Keratinocyte (primary cell): ENCODE measurements at regions not wholly inside any gene's neighbourhood (a gene's known extent, or its start where the extent isn't known, plus 50 kb on each side); places are given as distances from the start of the nearest gene placed in this dataset.

Experiments used
- DNase-seq: peaks from one replicate; pipeline ENCODE4 v3.0.0-alpha.2; 2011; ENCODE audit warnings: low read depth, missing footprints, low spot score
- FAIRE-seq: peaks from 2 replicates; lab custom pipeline; 2011; peaks lifted over from hg19 to GRCh38; lab: Jason Lieb, UNC
- H2AFZ ChIP-seq: 2 replicates; pipeline ENCODE4 v1.6.0; 2012; ENCODE audit warnings: low read length, control low read depth, inconsistent platforms; ENCODE audit not compliant: control insufficient read depth
- H3K27ac ChIP-seq: 2 replicates; pipeline ENCODE4 v1.5.1; 2011; ENCODE audit warnings: low read length; ENCODE audit not compliant: control insufficient read depth, insufficient read depth
- H3K27me3 ChIP-seq: 3 replicates; pipeline ENCODE4 v1.6.0; 2011; ENCODE audit warnings: low read length; ENCODE audit not compliant: control insufficient read depth, insufficient read depth; ENCODE audit errors: extremely low read depth
- H3K36me3 ChIP-seq, 2 experiments: 2 replicates in 1 of 2; 3 replicates in 1 of 2; pipeline ENCODE4 v1.5.1; 2011; ENCODE audit warnings: low read length in 2 of 2, mild to moderate bottlenecking in 1 of 2; ENCODE audit not compliant: control insufficient read depth in 2 of 2, insufficient read depth in 2 of 2; ENCODE audit errors: extremely low read depth in 1 of 2
- H3K4me1 ChIP-seq: 3 replicates; pipeline ENCODE4 v1.5.1; 2011; ENCODE audit warnings: low read length; ENCODE audit not compliant: control insufficient read depth, insufficient read depth; ENCODE audit errors: extremely low read depth
- H3K4me2 ChIP-seq: 3 replicates; pipeline ENCODE4 v1.6.0; 2011; ENCODE audit warnings: low read depth, low read length; ENCODE audit not compliant: control insufficient read depth, insufficient read depth; ENCODE audit errors: extremely low read depth
- H3K4me3 ChIP-seq, 3 experiments: fragments of 200-600 bp in 1 of 3; sonication (generic) in 1 of 3; 2 replicates in 2 of 3; 3 replicates in 1 of 3; pipeline ENCODE4 v1.5.1; 2011 to 2016; ENCODE audit warnings: low read length in 3 of 3, mild to moderate bottlenecking in 3 of 3, control low read depth in 2 of 3, inconsistent platforms in 1 of 3, low read depth in 1 of 3, mixed read lengths in 1 of 3, mixed run types in 1 of 3, moderate library complexity in 1 of 3; ENCODE audit not compliant: control insufficient read depth in 2 of 3, insufficient read depth in 2 of 3; ENCODE audit errors: extremely low read depth in 1 of 3
- H3K79me2 ChIP-seq: 2 replicates; pipeline ENCODE4 v1.6.0; 2012; ENCODE audit warnings: low read length; ENCODE audit not compliant: control insufficient read depth, insufficient read depth
- H3K9ac ChIP-seq: 3 replicates; pipeline ENCODE4 v1.6.0; 2011; ENCODE audit warnings: low read length; ENCODE audit not compliant: control insufficient read depth, insufficient read depth; ENCODE audit errors: extremely low read depth
- H3K9me1 ChIP-seq: 3 replicates; pipeline ENCODE4 v1.6.0; 2011; ENCODE audit warnings: low read length; ENCODE audit not compliant: control insufficient read depth, insufficient read depth; ENCODE audit errors: extremely low read depth
- H3K9me3 ChIP-seq: 2 replicates; pipeline ENCODE4 v1.5.1; 2012; ENCODE audit warnings: low read depth, low read length; ENCODE audit not compliant: control insufficient read depth
- H4K20me1 ChIP-seq: 3 replicates; pipeline ENCODE4 v1.6.0; 2011; ENCODE audit warnings: low read length; ENCODE audit not compliant: control insufficient read depth, insufficient read depth; ENCODE audit errors: extremely low read depth
- CTCF ChIP-seq, 3 experiments: IDR thresholded peaks in 1 of 3; conservative IDR thresholded peaks in 1 of 3; optimal IDR thresholded peaks in 1 of 3; 2 replicates in 2 of 3; 3 replicates in 1 of 3; pipeline versions ENCODE3 to v1.5.1; 2011; ENCODE audit warnings: low read length in 3 of 3, mild to moderate bottlenecking in 3 of 3, moderate library complexity in 2 of 3, control low read depth in 1 of 3, inconsistent platforms in 1 of 3; ENCODE audit not compliant: insufficient read depth in 2 of 3; ENCODE audit errors: extremely low read depth in 1 of 3
- EZH2 ChIP-seq: IDR thresholded peaks from one replicate; pipeline ENCODE4 v1.6.1; 2012; ENCODE audit warnings: inconsistent platforms, mild to moderate bottlenecking, low read length, moderate library complexity
- dilution Hi-C: fragments of 300-500 bp; cut with MboI; formaldehyde crosslinking; loops from one replicate; pipeline ENCODE4 v1.7.0; 2020; ENCODE audit warnings: low sequenced_read_pairs; ENCODE audit not compliant: extremely low pct_ligation_motif_present

DNA sequence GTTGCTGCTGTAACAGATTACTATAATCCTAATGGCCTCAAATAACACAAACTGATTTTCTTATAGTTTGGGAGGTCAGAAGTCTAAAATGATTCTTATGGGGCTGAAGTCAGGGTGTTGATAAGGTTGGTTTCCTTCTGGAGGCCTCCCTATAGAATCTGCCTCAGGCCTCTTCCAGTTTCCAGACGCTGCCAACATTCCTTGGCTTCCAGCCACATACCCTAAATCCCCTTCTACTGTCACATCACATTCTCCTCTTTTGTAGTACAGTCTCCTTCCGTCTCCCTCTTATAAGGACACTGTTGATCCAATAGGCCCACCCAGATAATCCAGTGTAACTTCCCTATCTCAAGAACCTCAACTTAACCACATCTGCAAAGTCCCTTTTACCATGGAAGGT is 145.3 kb upstream of the NCAM2 start:
- Histone ChIP-seq H2AFZ (no peak overlapping the region), H3K9me1 (no peaks in the 10 kb centered on the region), H3K36me3 (no peaks in the 10 kb centered on the region), H3K27ac (no peak overlapping the region), H3K4me1 (no peaks in the 10 kb centered on the region), H3K4me3 (no peak overlapping the region), H3K9ac (no peak overlapping the region), H3K27me3 (no peaks in the 10 kb centered on the region), H3K79me2 (no peaks in the 10 kb centered on the region), H4K20me1 (no peaks in the 10 kb centered on the region), H3K4me2 (no peak overlapping the region), H3K9me3 (no peaks in the 10 kb centered on the region)
- dilution Hi-C loops = no loop called here
- no peak for DNase-seq
- no peak for FAIRE-seq
- no peak for TF ChIP-seq EZH2
- TF ChIP-seq CTCF (optimal IDR thresholded peaks at IDR 0.05 in 1 of 3, IDR thresholded peaks at IDR 0.05 in 1 of 3, conservative IDR thresholded peaks at IDR 0.05 in 1 of 3; ENCODE audit: extremely low read depth in 1 of 3, insufficient read depth in 2 of 3, low read length in 3 of 3) = no peak

DNA sequence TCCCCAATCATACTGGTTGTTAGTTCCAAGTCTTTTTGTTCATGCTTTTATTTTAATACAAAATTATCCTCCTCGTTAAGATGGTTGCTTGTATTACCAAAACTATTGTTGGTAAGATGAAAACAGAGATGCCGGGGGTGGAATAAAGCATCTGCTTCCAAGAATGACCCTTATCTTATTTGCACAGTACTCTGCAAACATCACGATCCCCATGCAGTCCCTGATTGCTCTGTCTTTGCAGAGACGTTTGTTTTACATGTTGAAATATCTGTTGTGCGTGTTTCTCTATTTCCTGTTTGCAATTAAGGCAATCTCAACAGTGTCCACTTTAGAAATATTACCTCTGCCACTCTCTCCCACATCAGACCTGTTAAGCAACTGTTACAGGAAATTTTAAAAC is 141.3 kb upstream of the NCAM2 start:
- FAIRE-seq (no peak), DNase-seq (no peak)
- no peaks in the 10 kb centered on the region for H4K20me1 ChIP-seq
- dilution Hi-C loops = no loop called here
- H3K9me3 ChIP-seq = no peaks in the 10 kb centered on the region
- H3K27ac ChIP-seq = no peak overlapping the region
- H3K4me3 ChIP-seq = no peak overlapping the region
- H3K27me3 ChIP-seq = no peaks in the 10 kb centered on the region
- no peaks in the 10 kb centered on the region for H3K79me2 ChIP-seq
- no peaks in the 10 kb centered on the region for H3K36me3 ChIP-seq
- no peak overlapping the region for H3K4me2 ChIP-seq
- TF ChIP-seq CTCF (optimal IDR thresholded peaks at IDR 0.05 in 1 of 3, IDR thresholded peaks at IDR 0.05 in 1 of 3, conservative IDR thresholded peaks at IDR 0.05 in 1 of 3; ENCODE audit: extremely low read depth in 1 of 3, insufficient read depth in 2 of 3, low read length in 3 of 3) (no peak), EZH2 (no peak)
- no peaks in the 10 kb centered on the region for H3K9me1 ChIP-seq
- no peak overlapping the region for H3K9ac ChIP-seq
- no peak overlapping the region for H2AFZ ChIP-seq
- no peaks in the 10 kb centered on the region for H3K4me1 ChIP-seq
